ENCODE measurements at regions not wholly inside any gene's neighbourhood (a gene's known extent, or its start where the extent isn't known, plus 50 kb on each side); places are given as distances from the start of the nearest gene placed in this dataset.
"Not testable (repeated sequence)": the region's sequence is repeated elsewhere in the genome, so short reads cannot be mapped to it uniquely, and the experiment has no call there.

DNA sequence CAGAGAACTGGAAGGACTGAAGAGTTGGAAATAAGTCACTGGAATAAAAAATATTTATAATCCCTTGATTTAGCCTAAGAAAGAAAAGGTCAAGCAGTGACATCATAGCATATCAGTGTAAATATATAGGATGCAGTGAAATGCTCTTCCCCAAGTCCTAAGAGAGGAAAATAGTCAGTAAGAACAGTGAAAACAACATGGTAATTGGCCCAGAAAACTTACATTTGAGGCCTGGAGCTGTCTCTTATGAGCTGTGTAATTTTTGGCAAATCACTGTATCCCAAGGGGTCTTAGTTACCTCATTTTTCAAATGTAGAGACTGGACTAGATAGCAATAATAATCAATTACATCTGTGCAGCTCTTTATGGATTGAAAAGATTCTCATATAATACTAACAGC lies 255.7 kb upstream of the AR start:
- DNase-seq (ENCODE audit: low read depth, low spot score), result no peak

DNA sequence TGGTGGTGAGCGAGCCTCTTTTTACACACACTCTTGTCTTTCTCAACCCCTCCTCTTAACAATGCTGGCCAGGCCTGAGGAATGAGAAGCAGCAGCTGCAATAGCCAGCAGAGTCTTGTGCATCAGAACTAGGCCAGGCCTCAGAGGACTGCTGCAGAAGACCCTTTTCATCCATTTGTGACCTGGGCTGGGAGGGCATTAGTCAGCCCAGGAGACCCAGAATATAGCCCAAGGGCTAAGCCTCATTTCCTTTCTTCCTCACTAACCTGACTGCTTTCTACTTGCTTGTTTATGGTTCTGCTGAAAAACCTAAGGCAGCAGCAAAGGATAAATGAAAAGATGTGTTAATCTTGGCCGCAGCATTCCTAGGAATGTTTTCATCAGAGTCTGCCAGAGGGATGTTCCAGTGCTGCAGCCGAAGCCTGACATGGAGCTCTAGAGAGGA lies 254.7 kb upstream of the AR start:
- peak; percentile 92 for DNase-seq (ENCODE audit: low read depth, low spot score)

DNA sequence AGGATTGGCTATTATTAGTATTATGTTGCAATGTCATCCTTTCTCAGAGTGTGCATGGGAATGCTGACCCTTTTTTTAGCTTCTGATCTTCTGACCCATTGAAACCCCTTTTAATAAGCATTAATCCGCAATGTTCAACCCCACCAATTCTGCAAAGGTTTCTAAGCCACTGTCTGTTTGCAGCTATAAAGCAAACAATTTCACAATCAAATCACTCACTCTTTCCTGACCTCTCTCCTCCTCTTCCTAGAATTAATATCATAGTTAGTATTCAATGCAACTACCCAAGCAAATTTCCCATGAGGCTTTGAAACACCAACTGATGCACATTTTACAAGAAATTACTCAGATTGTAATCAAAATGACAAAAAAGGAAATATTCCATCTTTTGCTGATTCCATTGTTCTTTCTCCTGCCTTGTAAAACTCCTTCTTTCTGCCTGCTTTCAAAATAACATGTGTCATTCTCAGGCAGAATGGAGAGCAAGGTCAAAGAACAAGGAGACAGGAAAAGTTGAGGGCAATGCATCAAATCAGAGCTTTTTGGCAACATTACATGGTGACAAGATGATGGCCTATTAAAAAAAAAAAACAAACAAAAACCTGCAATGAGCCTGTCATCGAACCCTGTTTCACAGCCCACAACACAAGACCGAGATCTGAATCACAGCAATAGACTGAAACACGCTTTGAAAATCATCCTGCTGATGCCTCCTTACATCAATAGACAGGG lies 253.2 kb upstream of the AR start:
- DNase-seq (ENCODE audit: low read depth, low spot score), result no peak

DNA sequence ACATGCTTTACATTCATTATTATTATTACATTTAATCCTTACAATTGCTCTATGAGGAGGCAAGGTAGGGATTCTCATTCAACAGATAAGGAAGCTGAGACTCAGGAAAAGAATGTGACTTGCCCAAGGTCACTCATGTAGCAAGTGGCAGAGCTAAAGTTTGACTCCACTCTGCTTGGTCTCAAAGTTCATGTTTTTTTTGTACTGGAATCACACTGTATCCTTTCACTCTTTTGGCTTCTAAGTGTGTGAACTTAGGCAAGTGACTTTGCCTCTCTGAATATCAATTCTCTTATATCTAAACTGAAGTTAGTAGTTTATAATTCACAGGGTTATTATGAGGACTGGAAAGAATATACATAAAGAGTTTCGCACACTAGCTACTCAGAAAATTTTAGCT lies 247.9 kb upstream of the AR start:
- DNase-seq (ENCODE audit: low read depth, low spot score), result no peak

DNA sequence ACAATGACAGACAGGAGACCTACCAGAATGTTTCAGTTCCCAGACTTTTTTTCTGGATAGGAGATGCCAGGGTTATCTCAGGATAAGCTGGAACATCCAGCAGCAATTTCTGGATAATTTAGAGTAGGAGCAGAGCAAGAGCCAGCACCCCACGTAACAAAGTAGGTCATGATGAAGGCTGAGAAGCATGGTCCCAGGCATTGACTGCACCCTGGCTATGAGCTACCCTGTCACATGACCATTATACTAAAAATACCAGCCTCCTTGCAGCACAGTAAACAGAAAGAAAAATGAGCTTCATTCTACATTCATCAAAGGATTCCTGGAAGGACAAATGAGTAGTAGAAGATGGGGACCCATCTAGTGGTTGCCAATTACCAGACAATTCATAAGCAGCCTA lies 247.4 kb upstream of the AR start:
- DNase-seq (ENCODE audit: low read depth, low spot score), result no peak

DNA sequence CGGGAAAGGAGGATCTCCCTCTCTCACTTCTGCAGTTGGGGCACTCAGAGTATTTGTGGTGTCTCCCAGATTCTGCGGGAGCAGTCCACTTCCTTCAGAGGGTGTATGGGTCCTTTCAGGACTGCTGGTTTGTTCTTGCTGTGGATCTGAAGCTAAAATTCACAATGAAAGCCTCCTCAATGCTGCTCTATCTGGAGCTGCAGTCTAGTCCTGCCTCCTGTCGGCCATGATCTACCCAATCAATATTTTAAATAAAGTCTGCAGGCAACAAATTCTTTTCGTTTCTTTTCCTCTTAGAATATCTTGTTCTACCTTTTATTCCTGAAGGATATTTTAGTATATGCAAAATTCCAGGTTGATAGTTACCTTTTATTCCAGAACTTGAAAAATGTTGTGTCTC lies 226.1 kb upstream of the AR start:
- no peak for DNase-seq (ENCODE audit: low read depth, low spot score)

DNA sequence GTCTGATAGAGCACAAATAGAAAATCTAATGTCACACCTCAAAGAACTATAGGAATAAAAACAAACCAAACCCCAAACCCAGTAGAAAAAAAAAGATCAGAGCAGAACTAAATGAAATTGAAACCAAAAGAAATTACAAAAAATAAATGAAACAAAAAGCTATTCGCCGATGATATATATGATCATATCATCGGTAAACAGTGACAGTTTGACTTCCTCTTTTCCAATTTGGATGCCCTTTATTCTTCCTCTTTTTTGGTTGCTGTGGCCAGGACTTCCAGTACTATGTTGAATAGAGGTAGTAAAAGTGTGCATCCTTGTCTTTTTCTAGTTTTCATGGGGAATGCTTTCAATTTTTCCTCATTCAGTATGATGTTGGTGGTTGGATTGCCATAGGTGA lies 215.3 kb upstream of the AR start:
- no peak for DNase-seq (ENCODE audit: low read depth, low spot score)

DNA sequence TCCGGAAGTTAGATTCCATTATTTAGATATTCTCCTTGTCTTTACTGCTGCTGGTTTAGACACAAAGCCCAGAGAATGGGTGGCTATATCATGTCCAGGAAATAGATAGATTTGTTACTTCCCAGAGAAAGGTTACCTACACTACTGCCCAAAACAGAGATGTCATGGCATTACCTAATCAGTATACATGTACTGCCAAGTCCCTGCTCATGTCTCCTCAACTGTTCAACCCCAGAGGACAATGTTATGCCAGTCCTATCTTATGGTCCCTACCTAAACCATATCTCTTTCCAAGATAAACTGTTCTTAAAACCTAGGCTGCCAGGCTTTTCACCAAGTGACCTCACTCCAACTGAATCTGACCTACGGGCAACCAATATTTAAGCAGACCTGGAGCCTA lies 209.5 kb upstream of the AR start:
- no peak for DNase-seq (ENCODE audit: low read depth, low spot score)

DNA sequence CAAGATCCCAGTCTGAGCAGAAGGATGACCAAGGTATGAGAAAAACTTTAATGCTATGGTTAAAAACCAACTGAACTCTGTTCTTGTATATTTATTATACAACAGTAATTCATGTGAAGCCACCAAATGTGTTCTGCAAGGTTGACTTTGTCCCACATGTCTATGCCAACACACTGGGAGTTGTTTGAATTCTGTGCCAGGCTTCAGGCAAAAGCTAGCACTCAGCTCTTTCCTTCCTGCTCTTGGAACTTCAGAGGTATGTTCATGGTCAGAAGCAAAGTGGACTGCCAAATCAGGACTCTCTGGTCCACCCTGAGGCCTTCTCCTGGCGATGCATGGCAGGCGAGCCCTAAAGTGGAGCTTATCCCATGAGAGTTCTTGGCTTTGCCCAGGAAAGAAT lies 205.6 kb upstream of the AR start:
- no peak for DNase-seq (ENCODE audit: low read depth, low spot score)

DNA sequence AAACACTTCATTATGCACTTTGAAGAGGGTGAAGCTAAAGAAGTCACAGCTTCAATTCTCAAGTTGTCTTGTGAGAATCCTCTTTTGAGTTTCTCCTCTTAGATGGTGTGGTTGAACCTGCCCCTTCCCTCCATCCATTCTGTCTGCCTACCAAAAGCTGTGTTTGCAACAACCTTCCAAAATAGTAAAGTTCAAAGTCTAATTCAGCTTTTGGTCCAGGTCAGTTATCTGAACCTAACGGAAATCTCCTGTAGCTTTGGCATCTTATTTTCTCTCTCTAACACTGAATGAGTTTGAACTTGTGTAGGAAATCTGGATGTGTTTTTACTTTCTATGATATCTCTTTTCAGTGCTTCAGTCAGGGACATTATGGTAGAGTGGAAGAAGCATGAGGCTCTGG lies 201.7 kb upstream of the AR start:
- DNase-seq (ENCODE audit: low read depth, low spot score), result no peak

DNA sequence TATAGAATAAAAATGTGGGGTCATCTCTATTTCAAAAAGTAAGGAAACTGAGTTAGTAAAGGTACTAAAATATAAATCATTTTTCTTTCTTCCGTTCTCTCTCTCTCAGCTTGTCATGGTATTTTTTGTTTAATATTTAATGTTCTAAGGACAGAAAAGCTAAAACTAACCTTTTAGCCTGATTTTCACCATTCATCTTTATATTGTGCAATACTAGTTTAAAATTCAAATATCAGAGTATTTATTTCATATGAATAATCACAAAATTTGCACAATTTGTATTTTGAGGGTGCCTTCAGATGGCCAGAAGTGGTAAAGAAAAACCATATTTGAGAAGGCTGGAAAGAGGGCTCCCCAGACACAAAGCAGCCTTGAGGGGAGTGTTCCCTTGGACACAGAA lies 197.6 kb upstream of the AR start:
- no peak for DNase-seq (ENCODE audit: low read depth, low spot score)

DNA sequence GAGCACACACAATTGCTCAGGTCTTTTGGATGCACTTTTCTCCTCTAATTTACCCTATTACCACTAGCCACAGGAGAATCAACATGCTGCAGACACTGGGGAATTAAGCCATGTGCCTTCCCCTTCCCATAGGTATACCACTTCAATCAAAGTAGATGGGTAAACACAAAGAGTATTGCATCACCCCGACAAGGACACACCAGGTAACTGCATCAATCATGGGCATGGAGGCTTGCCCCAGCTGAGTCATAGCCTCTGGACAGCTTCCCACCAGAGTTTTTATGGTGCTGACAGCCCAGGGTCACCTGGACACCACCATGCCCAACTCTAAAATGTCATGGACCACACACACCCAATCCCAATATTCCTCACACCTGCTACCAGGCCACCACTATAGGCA lies 197.2 kb upstream of the AR start:
- DNase-seq (ENCODE audit: low read depth, low spot score), result no peak

DNA sequence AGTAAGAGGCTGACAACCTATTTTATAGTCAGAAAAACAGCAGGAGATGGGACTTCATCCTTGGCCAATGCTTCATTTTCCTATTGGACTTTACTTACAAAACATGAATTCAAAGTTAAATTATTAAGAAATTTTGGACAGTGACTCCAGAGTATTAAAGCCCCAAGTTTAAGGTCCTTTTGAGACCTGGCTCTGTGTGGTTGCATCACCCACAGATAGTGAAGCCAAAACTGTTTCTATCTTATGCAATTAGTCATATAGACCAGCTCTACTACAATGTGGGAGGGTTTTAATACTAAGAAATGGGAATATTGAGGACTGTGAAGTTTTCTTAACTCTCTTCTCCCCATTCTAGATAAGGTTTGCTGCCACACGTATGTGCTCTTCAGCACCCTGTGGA lies 196.7 kb upstream of the AR start:
- DNase-seq (ENCODE audit: low read depth, low spot score), result no peak

DNA sequence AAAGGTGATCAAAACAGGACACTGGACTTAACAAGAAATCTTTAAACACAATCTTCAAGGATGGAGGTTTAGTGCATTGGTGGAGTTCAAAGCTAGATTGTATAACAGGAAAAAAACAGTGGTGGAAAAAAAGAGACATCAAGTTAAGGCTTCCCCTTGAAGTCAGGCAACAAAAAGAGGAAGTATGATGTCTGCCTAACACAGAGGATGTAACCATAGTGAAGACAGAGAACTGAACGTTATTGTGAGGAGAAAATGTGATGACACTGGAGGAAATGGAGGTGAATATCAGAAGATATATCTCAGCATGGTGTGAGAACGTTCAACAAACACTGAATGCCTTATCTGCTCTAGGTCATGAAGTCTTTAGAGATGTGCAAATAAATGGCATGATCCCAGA lies 192.4 kb upstream of the AR start:
- DNase-seq (ENCODE audit: low read depth, low spot score), result no peak

DNA sequence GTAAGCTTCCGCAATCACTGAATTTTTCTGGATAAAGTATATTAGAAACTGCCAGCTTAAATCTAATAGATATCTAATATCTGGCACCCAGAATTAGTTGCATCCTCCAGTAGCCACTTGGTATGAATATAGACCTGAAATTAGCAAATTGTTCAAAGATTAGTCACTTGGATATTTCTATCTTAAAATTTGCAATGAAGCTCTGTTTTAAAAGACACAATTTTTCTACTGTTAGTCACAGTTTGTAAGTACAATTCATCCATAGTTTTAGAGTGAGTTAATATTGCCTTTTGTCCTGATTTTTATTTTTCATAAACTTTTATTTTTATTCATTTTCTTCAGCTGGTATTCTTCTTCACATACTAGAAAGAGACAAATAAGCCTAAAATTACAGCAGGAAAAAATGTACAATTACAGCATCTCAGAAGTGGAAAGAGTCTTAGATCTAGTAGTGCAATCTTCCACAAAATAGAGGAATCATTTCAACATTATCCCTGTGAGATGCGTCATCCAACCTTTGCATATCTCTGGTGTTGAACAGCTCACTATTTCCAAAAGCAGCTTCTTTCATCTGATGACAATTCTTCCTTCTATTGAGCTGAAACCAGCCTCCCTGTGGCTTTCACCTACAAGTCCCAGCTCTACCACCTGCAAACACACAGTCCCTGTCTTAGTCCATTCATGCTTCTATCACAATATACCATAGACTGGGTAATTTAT lies 190.0 kb upstream of the AR start:
- DNase-seq (ENCODE audit: low read depth, low spot score), result no peak

DNA sequence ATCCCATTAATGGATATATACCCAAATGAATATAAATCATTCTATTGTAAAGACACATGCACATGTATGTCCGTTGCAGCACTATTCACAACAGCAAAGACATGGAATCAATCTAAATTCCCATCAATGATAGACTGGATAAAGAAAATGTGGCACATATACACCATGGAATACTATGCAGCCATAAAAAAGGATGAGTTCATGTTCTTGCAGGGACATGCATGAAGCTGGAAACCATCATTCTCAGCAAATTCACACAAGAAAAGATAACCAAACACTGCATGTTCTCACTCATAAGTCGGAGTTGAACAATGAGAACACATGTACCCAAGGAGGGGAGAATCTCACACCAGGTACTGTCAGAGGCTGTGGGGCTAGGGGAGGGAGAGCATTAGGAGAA lies 182.6 kb upstream of the AR start:
- not testable (repeated sequence) for DNase-seq (ENCODE audit: low read depth, low spot score)

DNA sequence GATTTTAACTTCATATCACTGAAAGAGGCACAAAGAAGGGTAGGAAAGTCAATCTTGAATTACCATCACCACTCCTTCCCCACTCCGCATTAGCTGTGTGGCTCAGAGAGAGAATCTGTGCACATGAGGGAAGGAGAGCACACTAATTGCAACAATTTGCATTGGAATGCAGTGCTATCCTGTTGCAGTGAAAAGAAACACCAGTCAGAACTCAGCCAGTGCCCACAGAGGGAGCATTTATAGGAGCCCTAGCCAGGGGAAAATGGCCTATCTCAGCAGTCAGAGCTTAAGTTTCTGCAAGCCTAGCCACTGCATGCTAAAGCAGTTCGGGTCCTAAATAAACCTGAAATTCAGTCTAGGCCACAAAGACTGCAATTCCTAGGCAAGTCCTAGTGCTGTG lies 159.4 kb upstream of the AR start:
- peak; percentile 82 for DNase-seq (ENCODE audit: low read depth, low spot score)

DNA sequence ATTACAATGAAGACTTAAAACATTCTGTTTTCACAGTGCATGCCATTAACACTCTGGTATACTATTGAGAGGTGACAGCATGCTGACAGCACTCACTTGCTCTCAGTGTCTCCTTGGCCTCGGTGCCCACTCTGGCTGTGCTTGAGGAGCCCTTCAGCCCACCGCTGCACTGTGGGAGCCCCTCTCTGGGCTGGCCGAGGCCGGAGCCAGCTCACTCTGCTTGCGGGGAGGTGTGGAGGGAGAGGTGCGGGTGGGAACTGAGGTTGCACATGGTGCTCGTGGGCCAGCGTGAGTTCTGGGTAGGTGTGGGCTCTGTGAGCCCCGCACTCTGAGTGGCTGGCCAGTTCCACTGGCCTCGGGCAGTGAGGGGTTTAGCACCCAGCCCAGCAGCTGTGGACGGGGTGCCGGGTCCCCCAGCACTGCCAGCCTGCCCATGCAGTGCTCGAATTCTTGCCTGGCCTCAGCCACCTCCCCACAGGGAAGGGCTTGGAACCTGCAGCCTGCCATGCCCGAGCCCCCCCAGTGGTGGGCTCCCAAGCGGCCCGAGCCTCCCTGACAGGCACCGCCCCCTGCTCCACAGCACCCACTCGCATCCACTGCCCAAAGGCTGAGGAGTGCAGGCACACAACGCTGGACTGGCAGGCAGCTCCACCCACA lies 135.3 kb upstream of the AR start:
- no peak for DNase-seq (ENCODE audit: low read depth, low spot score)

DNA sequence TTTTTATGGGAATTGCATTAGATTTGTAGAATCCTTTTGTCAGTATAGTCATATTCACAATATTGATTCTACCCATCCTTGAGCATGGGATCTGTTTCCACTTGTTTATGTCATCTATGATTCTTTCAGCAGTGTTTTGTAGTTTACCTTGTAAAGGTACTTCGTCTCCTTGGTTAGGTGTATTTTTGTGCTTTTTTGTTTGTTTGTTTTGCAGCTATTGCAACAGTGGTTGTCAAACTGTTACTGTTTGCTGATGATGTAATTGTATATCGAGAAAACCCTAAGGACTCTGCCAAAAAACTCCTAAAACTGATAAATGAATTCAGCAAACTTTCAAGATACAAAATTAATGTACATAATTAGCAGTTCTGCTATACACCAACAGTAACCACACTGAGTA lies 127.9 kb upstream of the AR start:
- DNase-seq (ENCODE audit: low read depth, low spot score), result no peak

DNA sequence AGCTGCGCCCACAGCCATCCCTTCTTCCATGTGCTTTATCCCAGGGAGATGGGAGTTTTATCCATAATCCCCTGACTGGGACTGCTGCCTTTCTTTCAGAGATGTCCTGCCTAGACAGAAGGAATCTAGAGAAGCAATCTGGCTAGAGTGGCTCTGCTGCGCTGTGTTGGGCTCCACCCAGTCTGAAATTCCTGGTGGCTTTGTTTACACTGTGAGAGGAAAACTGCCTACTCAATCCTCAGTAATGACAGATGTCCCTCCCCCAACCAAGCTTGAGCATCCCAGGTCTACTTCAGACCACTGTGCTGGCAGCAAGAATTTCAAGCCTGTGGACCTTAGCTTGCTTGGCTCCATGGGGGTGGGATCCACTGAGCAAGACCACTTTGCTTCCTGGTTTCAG lies 116.9 kb upstream of the AR start:
- DNase-seq (ENCODE audit: low read depth, low spot score), result peak; percentile 83

DNA sequence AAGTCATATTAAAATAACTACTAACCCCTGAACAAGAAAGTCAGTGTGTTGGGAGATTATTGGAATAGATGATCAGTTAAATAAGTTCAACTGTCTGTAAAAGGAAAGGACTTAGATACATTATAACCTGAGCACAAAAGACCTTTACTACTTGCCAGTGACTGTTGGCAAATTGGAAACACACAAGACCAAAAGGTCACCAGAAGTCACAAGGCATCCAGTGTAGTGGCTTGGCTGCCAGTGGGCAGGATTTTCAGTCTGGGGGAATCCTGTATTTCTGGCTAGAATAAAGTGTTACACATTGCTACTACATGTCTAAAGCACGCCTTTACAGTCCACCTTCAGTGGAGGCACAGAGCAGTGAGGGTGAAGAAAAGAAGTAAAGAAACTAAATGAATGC lies 108.3 kb upstream of the AR start:
- DNase-seq (ENCODE audit: low read depth, low spot score), result no peak

DNA sequence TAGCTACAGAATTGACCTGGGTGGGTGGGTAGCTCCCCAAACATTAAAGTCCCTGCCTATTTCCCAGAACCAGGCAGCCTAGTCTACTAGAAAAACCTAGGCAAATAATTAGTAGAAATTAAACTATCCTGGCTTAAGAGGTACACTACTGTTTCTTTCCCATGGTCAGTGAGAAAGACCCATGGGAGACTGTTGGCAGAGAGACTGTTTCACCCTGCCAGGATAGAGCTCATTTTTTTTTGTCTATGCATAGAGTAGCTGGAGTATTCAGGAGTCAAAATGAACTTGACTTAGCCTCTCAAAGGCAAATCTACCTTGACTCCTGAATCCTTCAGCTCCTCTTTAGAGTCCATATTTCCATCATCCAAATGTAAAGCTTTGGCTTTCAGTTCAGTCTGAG lies 107.0 kb upstream of the AR start:
- DNase-seq (ENCODE audit: low read depth, low spot score), result no peak

DNA sequence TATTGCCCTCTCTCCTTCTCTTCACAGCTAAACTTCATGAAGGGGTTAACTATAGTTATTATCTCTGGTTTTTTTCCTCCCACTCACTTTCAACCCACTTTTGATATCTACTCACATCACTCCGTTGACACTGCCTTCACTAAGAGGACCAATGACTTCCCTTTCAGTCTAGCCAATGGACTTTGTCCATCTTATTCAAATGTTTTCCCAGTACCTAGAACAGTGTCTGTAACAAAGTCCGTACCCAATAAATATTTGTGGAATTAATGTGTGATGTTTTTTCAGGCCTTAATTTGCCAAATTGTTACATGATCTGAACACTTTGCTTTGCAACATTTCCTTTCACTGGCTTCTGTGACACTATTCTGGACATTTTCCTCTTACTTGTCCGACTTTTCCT lies 106.0 kb upstream of the AR start:
- no peak for DNase-seq (ENCODE audit: low read depth, low spot score)

Data from ELF-1 (cell line).